Kidney (tissue), 13 donors: ENCODE measurements at regions not wholly inside any gene's neighbourhood (a gene's known extent, or its start where the extent isn't known, plus 50 kb on each side); places are given as distances from the start of the nearest gene placed in this dataset.

ENCODE experiments used
- DNase-seq, 5 donors: peaks; one replicate each; pipeline ENCODE4 v3.0.0-alpha.2; 2013 to 2020
- FAIRE-seq: peaks from 2 replicates; lab custom pipeline; 2012; peaks lifted over from hg19 to GRCh38; lab: Jason Lieb, UNC
- H3K27ac ChIP-seq, 2 donors: one replicate each; pipeline ENCODE4 v1.7.0; 2013; ENCODE audit warnings: low read depth in 2 of 2, low read length in 2 of 2, inconsistent platforms in 1 of 2
- H3K27me3 ChIP-seq: one replicate; pipeline ENCODE4 v1.7.1; 2013; ENCODE audit warnings: low read length, inconsistent platforms; ENCODE audit not compliant: control insufficient read depth, insufficient read depth
- H3K36me3 ChIP-seq, 3 donors: one replicate each; pipeline versions ENCODE4 v1.7.0 to v1.7.1; 2013; ENCODE audit warnings: low read length in 3 of 3, control low read depth in 1 of 3, inconsistent platforms in 1 of 3; ENCODE audit not compliant: insufficient read depth in 3 of 3, control insufficient read depth in 2 of 3
- H3K4me1 ChIP-seq, 3 donors: one replicate each; pipeline versions ENCODE4 v1.7.0 to v1.7.1; 2013; ENCODE audit warnings: low read length in 3 of 3, inconsistent platforms in 1 of 3, low read depth in 1 of 3; ENCODE audit not compliant: control insufficient read depth in 2 of 3, insufficient read depth in 2 of 3
- H3K4me3 ChIP-seq, 3 donors: one replicate each; pipeline versions ENCODE4 v1.7.0 to v1.8.1; 2013; ENCODE audit warnings: low read length in 3 of 3, control low read depth in 1 of 3, inconsistent platforms in 1 of 3
- H3K9ac ChIP-seq, 3 donors: one replicate each; pipeline versions ENCODE4 v1.7.0 to v1.7.1; 2013; ENCODE audit warnings: low read length in 3 of 3, control low read depth in 1 of 3, inconsistent platforms in 1 of 3
- H3K9me3 ChIP-seq, 3 donors: one replicate each; pipeline versions ENCODE4 v1.7.0 to v1.7.1; 2013; ENCODE audit warnings: low read length in 3 of 3, control low read depth in 1 of 3, inconsistent platforms in 1 of 3; ENCODE audit not compliant: control insufficient read depth in 2 of 3, insufficient read depth in 1 of 3
- intact Hi-C: fragments of 100-400 bp; cut with DNase I; formaldehyde crosslinking; loops from one replicate; pipeline ENCODE4 v1.11.1; 2022
- TF ChIP-seq, protein P1 (sequence below): IDR thresholded peaks from 3 replicates; pipeline ENCODE4 v1.5.1; 2012; ENCODE audit warnings: mild to moderate bottlenecking, moderate library complexity, borderline replicate concordance; ENCODE audit not compliant: insufficient read depth; ENCODE audit errors: extremely low read depth
- donor health status: control.
- donor health status: control.
- donor health status: control.
- donor health status: control.
- donor health status: control.
- donor health status: DM: yes; HTN: yes; CAD: no.
- donor health status: Normal renal cell carcinoma (clear cell type).

- FAIRE-seq = no peak
- H3K9ac ChIP-seq = no peak overlapping the region
- DNase-seq = no peak
- H3K4me3 ChIP-seq = no peak overlapping the region
- no peak overlapping the region for H3K27ac ChIP-seq
- intact Hi-C loops = no loop called here
- H3K4me1 ChIP-seq = no peaks in the 10 kb centered on the region
- H3K36me3 ChIP-seq = no peaks in the 10 kb centered on the region
- TF ChIP-seq, protein P1, sequence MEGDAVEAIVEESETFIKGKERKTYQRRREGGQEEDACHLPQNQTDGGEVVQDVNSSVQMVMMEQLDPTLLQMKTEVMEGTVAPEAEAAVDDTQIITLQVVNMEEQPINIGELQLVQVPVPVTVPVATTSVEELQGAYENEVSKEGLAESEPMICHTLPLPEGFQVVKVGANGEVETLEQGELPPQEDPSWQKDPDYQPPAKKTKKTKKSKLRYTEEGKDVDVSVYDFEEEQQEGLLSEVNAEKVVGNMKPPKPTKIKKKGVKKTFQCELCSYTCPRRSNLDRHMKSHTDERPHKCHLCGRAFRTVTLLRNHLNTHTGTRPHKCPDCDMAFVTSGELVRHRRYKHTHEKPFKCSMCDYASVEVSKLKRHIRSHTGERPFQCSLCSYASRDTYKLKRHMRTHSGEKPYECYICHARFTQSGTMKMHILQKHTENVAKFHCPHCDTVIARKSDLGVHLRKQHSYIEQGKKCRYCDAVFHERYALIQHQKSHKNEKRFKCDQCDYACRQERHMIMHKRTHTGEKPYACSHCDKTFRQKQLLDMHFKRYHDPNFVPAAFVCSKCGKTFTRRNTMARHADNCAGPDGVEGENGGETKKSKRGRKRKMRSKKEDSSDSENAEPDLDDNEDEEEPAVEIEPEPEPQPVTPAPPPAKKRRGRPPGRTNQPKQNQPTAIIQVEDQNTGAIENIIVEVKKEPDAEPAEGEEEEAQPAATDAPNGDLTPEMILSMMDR = no peak
- no peaks in the 10 kb centered on the region for H3K9me3 ChIP-seq
- H3K27me3 ChIP-seq = no peaks in the 10 kb centered on the region
These were observed 55.0 kb upstream of the AGR3 start for GRCh38 chr7:16936626-16937422.

DNA sequence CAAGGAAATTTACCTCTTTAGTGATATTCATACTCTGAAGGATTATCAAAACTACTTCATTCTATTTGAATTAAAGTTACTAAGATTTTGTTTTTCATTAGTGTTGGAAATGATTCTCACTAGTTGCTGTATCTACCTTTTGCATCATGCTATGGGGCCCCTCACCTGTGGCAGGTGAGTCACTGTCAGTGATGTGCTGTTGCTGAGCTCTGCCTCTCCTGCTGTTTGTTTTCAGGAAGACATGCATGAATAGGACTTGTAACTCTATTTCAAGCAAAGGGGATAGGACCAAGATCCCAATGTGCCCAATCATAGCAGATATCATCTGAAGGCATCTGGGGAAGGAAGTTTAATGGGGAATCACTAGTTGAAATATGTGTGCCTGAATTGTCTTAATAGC, 57.4 kb upstream of the AGR3 start:
- FAIRE-seq (no peak), DNase-seq (no peak)
- TF ChIP-seq, protein P1 = no peak
- intact Hi-C loops = no loop called here
- Histone ChIP-seq H3K9me3 (no peaks in the 10 kb centered on the region), H3K27me3 (no peaks in the 10 kb centered on the region), H3K36me3 (no peaks in the 10 kb centered on the region), H3K27ac (no peak overlapping the region), H3K4me1 (no peaks in the 10 kb centered on the region), H3K9ac (no peak overlapping the region), H3K4me3 (no peak overlapping the region)

GRCh38 chr7:16940776-16941175, 59.0 kb upstream of the AGR3 start:
- no peak overlapping the region for H3K27ac ChIP-seq
- DNase-seq (no peak), FAIRE-seq (no peak)
- H3K27me3 ChIP-seq = no peaks in the 10 kb centered on the region
- intact Hi-C loops = no loop called here
- H3K4me1 ChIP-seq = no peaks in the 10 kb centered on the region
- no peaks in the 10 kb centered on the region for H3K9me3 ChIP-seq
- no peaks in the 10 kb centered on the region for H3K36me3 ChIP-seq
- H3K9ac ChIP-seq = no peak overlapping the region
- TF ChIP-seq, protein P1 = no peak
- no peak overlapping the region for H3K4me3 ChIP-seq
